HG03060 (cell line): ENCODE measurements at regions not wholly inside any gene's neighbourhood (a gene's known extent, or its start where the extent isn't known, plus 50 kb on each side); places are given as distances from the start of the nearest gene placed in this dataset.
"Not testable (repeated sequence)": the region's sequence is repeated elsewhere in the genome, so short reads cannot be mapped to it uniquely, and the experiment has no call there.

Experiments used
- ATAC-seq: cut with Tn5 transposase; IDR thresholded peaks from one replicate; pipeline ENCODE4 v1.9.1; 2021; ENCODE audit warnings: low read depth, moderate number of reproducible peaks; ENCODE audit not compliant: unreplicated experiment

DNA sequence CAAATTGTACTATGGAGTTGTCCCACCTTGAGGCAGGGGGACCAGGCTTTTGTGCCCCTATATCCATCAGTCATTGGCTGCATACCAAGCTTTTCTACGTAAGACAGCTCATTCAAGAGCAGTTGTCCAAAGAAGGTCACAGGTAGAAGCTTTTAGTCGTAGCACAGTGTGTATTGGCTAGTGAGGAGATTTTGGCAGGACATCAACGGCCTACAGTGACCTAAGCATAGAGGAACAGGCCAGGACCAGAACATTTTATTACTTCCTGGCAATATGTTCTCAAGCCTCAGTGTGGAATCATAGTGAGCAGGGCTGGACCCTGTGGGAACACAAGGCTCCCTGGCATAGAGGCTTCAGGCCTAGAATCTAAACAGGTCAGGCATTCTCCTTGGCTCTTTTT is 105.4 kb upstream of the ANKRD28 start:
- no peak for ATAC-seq

DNA sequence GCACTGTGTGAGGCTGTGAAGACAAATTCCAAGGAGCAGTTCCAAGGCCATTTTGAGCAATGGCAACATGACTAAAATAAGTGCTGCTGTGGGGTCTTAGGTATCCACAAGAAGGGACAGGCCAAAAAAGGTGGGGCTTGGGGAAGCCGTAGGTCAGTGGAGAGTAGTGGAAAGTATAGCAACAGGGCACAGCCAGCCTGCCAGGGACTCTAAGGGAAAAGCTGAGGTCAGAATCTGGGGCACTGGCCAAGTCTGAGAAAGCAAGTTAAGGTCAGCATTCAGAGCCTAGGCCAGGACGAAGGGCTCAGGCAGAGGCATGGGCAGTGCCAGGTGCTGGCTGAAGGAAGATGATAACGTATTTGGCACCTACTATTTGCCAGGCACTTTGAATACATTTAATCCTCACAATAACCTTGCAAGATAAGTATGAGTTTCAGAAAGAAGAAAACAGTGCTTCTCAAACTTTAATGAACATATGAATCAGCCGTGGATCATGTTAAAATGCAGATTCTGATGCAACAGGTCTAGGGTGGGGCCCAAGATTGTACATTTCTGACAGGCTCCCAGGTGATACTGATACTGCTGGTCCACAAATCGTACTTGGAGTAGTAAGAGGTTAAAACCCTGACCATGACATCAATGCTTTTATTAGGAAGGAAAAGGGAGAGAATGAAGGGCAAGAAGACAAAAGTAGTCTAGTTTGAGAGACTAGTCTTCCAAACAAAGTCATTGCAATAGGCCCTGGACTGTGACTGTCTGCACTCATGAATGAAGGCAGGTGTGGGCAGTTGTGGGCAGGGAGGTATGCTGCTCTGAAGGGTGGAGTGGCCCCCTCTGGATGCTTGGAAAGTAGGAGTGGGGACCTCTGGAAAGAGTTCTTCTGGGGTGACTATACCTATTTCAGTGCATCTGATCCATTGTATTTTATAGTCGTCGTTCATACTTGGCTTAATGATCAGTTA is 106.3 kb upstream of the ANKRD28 start:
- no peak for ATAC-seq

DNA sequence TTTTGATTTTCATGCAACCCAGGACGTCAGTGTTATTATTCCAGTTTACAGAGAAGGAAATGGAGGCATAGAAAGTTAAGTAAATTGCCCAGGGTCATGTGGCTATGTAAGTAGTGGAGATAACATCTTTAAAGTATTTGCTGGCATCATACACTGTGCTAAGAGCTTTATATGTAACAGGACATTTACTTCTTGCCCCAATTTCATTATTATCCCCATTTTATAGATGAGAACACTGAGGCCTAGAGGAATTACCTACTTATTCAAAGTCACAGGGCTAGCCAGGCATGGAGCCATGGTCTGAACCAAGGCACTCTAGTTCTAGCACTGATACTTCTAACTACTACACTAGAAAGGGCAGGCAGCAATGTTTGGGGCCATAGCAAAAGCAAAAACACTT is 107.3 kb upstream of the ANKRD28 start:
- ATAC-seq = no peak

DNA sequence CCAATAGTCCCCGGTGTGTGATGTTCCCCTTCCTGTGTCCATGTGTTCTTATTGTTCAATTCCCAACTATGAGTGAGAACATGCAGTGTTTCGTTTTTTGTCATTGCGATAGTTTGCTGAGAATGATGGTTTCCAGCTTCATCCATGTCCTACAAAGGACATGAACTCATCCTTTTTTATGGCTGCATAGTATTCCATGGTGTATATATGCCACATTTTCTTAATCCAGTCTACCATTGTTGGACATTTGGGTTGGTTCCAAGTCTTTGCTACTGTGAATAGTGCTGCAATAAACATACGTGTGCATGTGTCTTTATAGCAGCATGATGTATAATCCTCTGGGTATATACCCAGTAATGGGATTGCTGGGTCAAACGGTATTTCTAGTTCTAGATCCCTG is 109.6 kb upstream of the ANKRD28 start:
- ATAC-seq = not testable (repeated sequence)

DNA sequence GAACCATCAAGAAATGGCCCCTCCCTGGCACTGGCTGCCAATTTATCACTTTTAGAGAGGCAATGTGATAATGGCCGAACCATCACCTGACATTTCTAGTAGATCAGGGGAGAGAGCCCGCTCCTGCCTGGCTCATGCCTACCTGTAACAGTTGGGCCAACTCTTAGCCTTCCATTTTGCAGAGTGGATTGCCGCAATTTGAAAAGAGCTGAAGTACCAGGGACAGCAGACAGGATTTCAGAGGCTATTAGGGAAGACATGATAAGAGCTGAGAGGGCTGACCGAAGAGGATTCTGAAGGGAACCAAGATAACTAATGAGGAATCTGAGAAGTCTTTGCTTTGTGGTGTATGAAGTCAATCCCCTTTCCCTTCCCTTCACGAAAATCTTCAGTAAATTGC is 121.2 kb upstream of the ANKRD28 start:
- no peak for ATAC-seq

GRCh38 chr3:15919971-15920370 is 122.2 kb upstream of the ANKRD28 start:
- ATAC-seq = no peak

GRCh38 chr3:15923640-15924405 is 126.0 kb upstream of the ANKRD28 start:
- no peak for ATAC-seq

GRCh38 chr3:15924914-15925313 is 127.1 kb upstream of the ANKRD28 start:
- ATAC-seq = no peak

GRCh38 chr3:15926871-15927270 is 129.1 kb upstream of the ANKRD28 start:
- ATAC-seq = no peak

- no peak for ATAC-seq
These were observed 130.2 kb upstream of the ANKRD28 start for GRCh38 chr3:15927969-15928368.

GRCh38 chr3:15929944-15930571 is 132.3 kb upstream of the ANKRD28 start:
- ATAC-seq = no peak

DNA sequence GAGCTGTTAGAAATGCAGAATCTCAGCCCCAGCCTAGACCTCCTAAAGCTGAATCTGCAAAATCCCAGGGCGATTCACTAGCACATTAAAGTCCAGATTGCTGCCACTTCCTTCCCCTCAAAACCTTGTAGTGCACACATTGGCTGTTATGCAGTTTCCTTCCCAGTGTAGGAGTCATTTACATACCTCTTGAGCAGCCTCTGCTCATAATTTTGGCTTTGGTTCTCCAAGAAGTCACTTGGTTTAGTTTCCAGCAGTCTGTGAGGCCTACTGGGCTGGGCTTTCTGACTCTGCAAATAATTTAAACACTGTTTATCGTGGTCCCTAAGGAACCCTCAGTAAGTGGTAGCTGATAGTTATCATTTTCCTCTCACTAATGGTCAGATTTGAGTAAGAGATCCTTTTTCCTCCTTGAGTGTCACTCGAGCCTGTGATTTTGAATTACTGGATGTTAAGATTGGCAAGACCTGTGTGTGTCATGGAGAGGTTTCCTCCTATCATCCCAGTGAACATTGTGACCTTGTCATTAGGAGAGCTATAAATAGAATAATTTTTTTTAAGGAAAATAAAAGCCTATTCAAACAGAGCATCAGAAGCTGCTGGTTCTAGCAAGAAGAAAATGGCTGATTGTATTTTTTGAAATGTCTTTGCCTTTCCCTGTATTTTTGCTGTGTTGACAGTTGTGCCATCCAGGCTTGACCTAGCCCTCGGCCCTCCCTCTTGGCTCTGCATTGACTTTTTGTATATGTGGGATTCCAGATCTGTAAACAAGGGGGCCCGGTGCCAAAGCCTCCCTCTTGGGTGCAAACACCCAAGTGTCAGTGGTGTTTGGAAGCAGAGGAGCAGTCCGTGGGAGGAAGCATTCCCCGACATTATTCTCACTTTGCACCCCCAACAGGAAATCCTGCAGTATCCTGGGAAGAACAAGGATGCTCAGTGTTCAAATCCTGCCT is 134.8 kb upstream of the ANKRD28 start:
- no peak for ATAC-seq

DNA sequence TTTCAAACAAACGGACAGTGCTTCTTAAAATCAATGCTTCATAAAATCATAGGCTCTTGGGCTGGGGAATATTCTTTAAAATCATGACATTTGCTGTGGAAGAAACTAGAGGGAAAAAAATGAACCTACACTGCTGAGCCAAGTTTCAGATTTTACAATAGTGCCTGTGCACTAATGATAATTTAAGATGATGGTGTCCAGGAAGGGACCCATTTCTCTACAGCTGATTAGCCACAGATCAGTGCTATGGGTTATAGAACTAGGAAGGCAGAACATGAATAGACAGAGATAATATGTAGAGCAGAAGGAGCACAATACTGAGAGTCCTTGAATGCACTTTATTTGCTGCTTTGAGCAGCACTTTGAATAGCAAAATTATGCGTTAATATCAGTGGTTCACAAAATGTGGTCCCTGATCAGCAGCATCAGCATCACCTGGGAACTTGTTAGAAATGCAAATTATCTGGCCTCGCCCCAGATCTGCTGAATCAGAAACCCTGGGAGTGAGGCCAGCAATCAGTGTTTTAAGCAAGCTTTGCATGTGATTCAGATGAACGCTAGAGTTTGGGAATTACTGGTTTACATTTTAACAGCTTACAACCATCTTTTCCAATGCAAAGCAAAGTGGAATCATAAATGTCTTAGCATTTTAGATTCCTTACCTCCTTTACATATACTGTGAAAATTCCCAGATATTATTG is 135.8 kb upstream of the ANKRD28 start:
- ATAC-seq = no peak

DNA sequence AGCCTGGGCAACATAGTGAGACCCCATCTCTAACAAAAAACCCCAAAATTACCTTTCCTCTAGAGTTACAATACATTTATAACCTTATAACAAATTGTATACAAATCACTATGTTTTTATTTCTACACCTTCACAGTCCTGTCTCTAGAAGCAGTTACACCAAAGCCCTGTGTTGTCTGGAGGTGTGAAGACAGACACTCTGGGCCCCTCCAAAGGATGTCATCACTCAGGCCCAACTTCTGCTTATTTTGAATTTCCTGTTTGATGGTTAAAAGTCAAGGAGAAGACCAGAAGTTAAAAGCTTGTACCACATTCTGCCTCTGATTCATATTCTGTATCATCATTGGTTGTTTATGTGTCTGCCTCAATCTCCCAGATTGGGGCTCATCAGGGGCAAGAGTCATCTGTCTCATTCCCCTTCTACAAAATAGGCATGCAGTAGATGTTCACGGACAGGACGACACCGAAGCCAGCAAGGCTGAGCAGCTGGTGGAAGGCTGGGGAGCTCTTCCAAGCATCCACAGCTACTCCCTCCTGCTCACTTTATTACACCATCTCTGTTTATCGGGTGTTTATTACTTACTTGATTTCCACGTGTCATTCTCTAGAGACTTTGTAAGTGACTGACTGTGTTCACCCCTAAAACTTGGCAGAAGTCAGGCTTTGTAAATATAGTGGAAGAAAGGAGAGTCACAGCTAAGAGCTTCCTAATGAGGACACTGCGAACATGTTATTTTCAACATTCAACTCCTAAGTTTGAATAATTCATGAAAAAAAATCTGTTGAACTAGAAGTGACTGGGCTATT is 136.8 kb upstream of the ANKRD28 start:
- ATAC-seq = no peak

GRCh38 chr3:15936312-15936711 is 138.5 kb upstream of the ANKRD28 start:
- ATAC-seq = no peak

DNA sequence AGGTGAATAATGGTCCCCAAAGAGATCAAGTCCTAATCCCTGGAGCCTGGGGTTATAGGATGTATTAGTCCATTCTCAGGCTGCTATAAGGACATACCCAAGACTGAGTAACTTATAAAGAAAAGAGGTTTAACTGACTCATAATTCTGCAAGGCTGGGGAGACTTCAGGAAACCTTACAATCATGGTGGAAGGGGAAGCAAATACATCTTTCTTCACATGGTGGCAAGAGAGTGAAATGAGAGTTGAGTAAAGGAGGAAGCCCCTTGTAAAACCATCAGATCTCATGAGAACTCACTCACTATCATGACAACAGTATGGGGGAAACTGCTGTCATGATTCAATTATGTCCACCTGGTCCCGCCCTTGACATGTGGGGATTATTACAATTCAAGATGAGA is 142.9 kb upstream of the ANKRD28 start:
- ATAC-seq = no peak

DNA sequence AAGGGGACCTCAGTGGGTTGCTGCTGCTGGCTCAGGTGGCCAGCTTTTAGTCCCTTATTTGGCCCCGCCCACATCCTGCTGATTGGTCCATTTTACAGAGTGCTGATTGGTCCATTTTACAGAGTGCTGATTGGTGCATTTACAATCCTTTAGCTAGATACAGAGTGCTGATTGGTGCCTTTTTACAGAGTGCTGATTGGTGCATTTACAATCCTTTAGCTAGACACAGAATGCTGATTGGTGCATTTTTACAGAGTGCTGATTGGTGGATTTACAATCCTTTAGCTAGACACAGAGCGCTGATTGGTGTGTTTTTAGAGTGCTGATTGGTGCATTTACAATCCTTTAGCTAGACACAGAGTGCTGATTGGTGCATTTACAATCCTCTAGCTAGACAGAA is 143.7 kb upstream of the ANKRD28 start:
- ATAC-seq = not testable (repeated sequence)

DNA sequence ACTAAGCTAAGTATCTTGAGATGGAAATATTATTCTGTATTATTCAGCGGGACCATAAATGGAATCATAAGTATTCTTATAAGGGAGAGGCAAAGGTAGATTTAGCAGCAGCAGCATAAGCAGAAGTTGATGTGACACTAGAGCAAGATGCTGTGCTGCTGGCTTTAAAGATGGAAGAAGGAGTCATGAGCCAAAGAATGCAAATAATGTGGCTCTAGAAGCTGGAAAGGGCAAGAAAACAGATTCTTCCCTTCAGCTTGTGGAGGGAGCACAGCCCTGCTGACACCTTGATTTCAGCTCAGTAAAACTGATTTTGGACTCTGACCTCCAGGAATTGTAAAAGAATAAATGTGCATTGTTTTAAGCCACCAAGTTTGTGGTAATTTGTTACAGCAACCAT is 144.2 kb upstream of the ANKRD28 start:
- ATAC-seq = no peak

DNA sequence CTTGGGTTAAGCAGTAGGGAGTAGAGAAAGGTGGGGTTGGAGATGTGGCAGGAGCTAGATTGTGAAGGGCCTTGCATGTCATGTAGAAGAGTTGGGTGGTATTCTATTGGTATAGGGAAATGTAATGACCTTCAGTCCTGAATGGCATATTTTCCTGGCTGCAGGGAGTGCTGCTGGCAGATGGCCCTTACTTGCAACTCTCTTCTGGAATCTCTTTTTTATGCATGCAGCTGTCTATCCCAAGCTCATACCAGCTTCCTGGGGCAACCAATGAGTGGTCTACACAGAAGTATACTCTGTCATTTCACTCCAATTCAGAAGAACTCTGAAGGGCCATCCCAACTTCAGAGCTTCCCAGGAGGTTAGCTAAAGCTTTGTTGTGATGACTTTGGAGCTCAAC is 144.7 kb upstream of the ANKRD28 start:
- no peak for ATAC-seq
